T-cell (primary cell): ENCODE measurements at regions not wholly inside any gene's neighbourhood (a gene's known extent, or its start where the extent isn't known, plus 50 kb on each side); places are given as distances from the start of the nearest gene placed in this dataset.

Experiments used
- ATAC-seq, 4 experiments: fragments of 200-7000 bp in 3 of 4; fragments of 150-1000 bp in 1 of 4; cut with Tn5 transposase; replicated peaks in 1 of 4; 1 replicate in 3 of 4; 2 replicates in 1 of 4; pipeline ENCODE4 v1.10.0; 2021; ENCODE audit warnings: moderate library complexity in 3 of 4, mild to moderate bottlenecking in 2 of 4, moderate number of reproducible peaks in 1 of 4
- CTCF ChIA-PET, 2 donors: fragments of 300-600 bp; sonication (Branson Sonifier 250); formaldehyde crosslinking; loops; one replicate each; lab custom pipeline; 2022; ENCODE audit warnings: antibody characterized with exemption in 2 of 2; lab: Charles Lee
- POLR2A ChIA-PET, 2 donors: fragments of 300-600 bp; sonication (Branson Sonifier 250); formaldehyde crosslinking; loops; one replicate each; lab custom pipeline; 2022; ENCODE audit warnings: antibody characterized with exemption in 2 of 2; lab: Charles Lee
- DNase-seq, 35 experiments: peaks; one replicate each; pipeline versions ENCODE4 v3.0.0 to v3.0.0-alpha.2; 2013 to 2023
- H3K27ac ChIP-seq: one replicate; pipeline ENCODE4 v1.5.1; 2013; ENCODE audit warnings: low read length
- H3K27me3 ChIP-seq, 2 experiments: replicated peaks in 1 of 2; 1 replicate in 1 of 2; 2 replicates in 1 of 2; pipeline versions ENCODE4 v1.6.1 to v1.7.0; 2013; ENCODE audit warnings: low read length in 1 of 2, mixed read lengths in 1 of 2; ENCODE audit not compliant: control insufficient read depth in 2 of 2, insufficient read depth in 2 of 2; ENCODE audit errors: extremely low read depth in 1 of 2
- H3K36me3 ChIP-seq, 2 donors: 1 replicate in 1 of 2; 2 replicates in 1 of 2; pipeline versions ENCODE4 v1.6.1 to v1.7.0; 2013; ENCODE audit warnings: low read length in 1 of 2; ENCODE audit not compliant: control insufficient read depth in 2 of 2, insufficient read depth in 1 of 2; ENCODE audit errors: extremely low read depth in 1 of 2
- H3K4me1 ChIP-seq, 2 experiments: 1 replicate in 1 of 2; 2 replicates in 1 of 2; pipeline versions ENCODE4 v1.6.1 to v1.7.0; 2013; ENCODE audit warnings: low read length in 2 of 2, mixed read lengths in 1 of 2; ENCODE audit not compliant: insufficient read depth in 2 of 2, control insufficient read depth in 1 of 2; ENCODE audit errors: extremely low read depth in 1 of 2
- H3K4me3 ChIP-seq, 2 donors: 1 replicate in 1 of 2; 2 replicates in 1 of 2; pipeline versions ENCODE4 v1.5.1 to v1.7.0; 2013; ENCODE audit warnings: mild to moderate bottlenecking in 2 of 2, low read length in 1 of 2, moderate library complexity in 1 of 2; ENCODE audit not compliant: control insufficient read depth in 1 of 2; ENCODE audit errors: extremely low read depth in 1 of 2
- H3K9me3 ChIP-seq: 2 replicates; pipeline ENCODE4 v1.7.0; 2013
- H3K27ac Mint-ChIP-seq, 2 donors: one replicate each; pipeline ENCODE4 v1.8.0; 2020 to 2021; ENCODE audit warnings: mild to moderate bottlenecking in 2 of 2, mixed read lengths in 2 of 2
- H3K27me3 Mint-ChIP-seq, 2 donors: one replicate each; pipeline ENCODE4 v1.8.0; 2021 to 2022; ENCODE audit warnings: mixed read lengths in 2 of 2
- H3K36me3 Mint-ChIP-seq: one replicate; pipeline ENCODE4 v1.8.0; 2021; ENCODE audit warnings: mixed read lengths
- H3K4me1 Mint-ChIP-seq, 3 donors: one replicate each; pipeline ENCODE4 v1.8.0; 2020 to 2022; ENCODE audit warnings: mixed read lengths in 3 of 3, mild to moderate bottlenecking in 1 of 3
- H3K4me3 Mint-ChIP-seq, 3 donors: one replicate each; pipeline ENCODE4 v1.8.0; 2020 to 2022; ENCODE audit warnings: mild to moderate bottlenecking in 3 of 3, mixed read lengths in 3 of 3, moderate library complexity in 3 of 3
- H3K9me3 Mint-ChIP-seq, 3 donors: one replicate each; pipeline ENCODE4 v1.8.0; 2020 to 2022; ENCODE audit warnings: mixed read lengths in 3 of 3
- WGBS: methylation state at CpG from one replicate; pipeline ENCODE4 v1.1.5; 2013; ENCODE audit warnings: missing lambda C conversion rate; ENCODE audit not compliant: insufficient coverage; 5-methylcytosine and 5-hydroxymethylcytosine counted together

DNA sequence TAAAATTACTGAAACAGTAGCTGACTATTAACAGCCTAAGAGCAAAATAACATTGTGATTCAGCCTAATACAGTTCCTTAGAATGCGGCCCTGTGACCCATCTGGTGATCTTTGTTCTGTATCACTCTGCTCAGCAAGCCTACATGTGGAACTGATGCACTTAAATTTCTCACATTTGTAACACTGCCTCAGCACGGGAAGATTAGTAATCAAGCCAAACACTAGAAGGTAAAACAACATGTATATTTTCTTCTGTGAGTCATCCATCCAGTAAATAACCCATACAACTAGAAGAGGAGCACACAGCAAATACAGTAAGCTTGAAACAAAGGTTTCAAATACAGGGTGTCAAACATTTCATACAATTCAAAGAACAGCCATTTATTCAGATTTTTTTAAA lies 189.7 kb upstream of the NOX3 start:
- H3K27ac Mint-ChIP-seq = no peak overlapping the region
- DNase-seq (no peak), ATAC-seq (no peak)
- Histone ChIP-seq H3K4me1 (peaks cover 0 to 3% of the 10 kb centered on the region in 2 experiments), H3K27ac (no peak overlapping the region), H3K27me3 (no peaks in the 10 kb centered on the region), H3K4me3 (no peak overlapping the region), H3K36me3 (no peaks in the 10 kb centered on the region), H3K9me3 (no peaks in the 10 kb centered on the region)
- no peaks in the 10 kb centered on the region for H3K36me3 Mint-ChIP-seq
- WGBS = 33% methylated on average over 1 of the region's 2 CpGs
- ChIA-PET POLR2A (no interaction called here), CTCF (no interaction called here)
- H3K4me3 Mint-ChIP-seq = no peak overlapping the region
- H3K27me3 Mint-ChIP-seq = peaks cover 0 to 5% of the 10 kb centered on the region in 2 donors
- H3K4me1 Mint-ChIP-seq = peaks cover 3 to 11% (median 5%) of the 10 kb centered on the region in 3 donors
- H3K9me3 Mint-ChIP-seq = peaks cover 0 to 15% (median 11%) of the 10 kb centered on the region in 3 donors

DNA sequence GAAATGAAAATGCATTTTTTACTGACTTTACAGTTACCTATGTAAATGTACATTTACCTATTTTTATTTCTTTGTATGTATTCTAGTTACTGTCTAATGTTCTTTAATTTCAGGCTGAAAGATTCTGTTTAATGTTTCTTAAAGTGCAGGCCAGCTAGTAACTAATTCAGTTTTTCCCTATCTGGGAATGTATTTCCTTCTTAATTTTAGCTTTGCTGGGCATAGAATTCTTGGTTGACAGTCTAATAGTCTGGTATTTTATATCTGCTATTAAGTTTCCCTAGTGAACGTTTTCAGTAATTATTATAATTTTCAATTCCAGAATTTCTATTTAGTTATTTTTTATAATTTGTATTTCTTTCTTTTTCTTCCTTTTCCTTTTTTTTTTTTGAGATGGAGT lies 186.0 kb upstream of the NOX3 start:
- H3K4me3 Mint-ChIP-seq = no peak overlapping the region
- Histone ChIP-seq H3K27ac (no peak overlapping the region), H3K4me1 (no peaks in the 10 kb centered on the region), H3K27me3 (no peaks in the 10 kb centered on the region), H3K4me3 (no peak overlapping the region), H3K9me3 (no peaks in the 10 kb centered on the region), H3K36me3 (no peaks in the 10 kb centered on the region)
- no CpG with 5 or more reads among the region's 1 CpG for WGBS
- ATAC-seq (no peak), DNase-seq (no peak)
- H3K4me1 Mint-ChIP-seq = no peaks in the 10 kb centered on the region
- H3K27ac Mint-ChIP-seq = no peak overlapping the region
- peaks cover 0 to 5% of the 10 kb centered on the region in 2 donors for H3K27me3 Mint-ChIP-seq
- POLR2A ChIA-PET = interaction anchor here in 1 of 2 donors (0.6 to 1.0 kb wide), 2 partner anchors 13 to 14 kb away, joined by 3 read pairs; no protein-coding TSS in a partner anchor
- peaks cover 0 to 15% (median 11%) of the 10 kb centered on the region in 3 donors for H3K9me3 Mint-ChIP-seq
- CTCF ChIA-PET = no interaction called here
- no peaks in the 10 kb centered on the region for H3K36me3 Mint-ChIP-seq

GRCh38 chr6:155638200-155638599 lies 182.6 kb upstream of the NOX3 start:
- Histone ChIP-seq H3K36me3 (no peaks in the 10 kb centered on the region), H3K27me3 (no peaks in the 10 kb centered on the region), H3K27ac (no peak overlapping the region), H3K4me1 (no peaks in the 10 kb centered on the region), H3K4me3 (no peak overlapping the region), H3K9me3 (no peaks in the 10 kb centered on the region)
- ATAC-seq (no peak), DNase-seq (no peak)
- ChIA-PET POLR2A (no interaction called here), CTCF (no interaction called here)
- Mint-ChIP-seq H3K9me3 (peaks cover 0 to 19% (median 11%) of the 10 kb centered on the region in 3 donors), H3K4me1 (no peaks in the 10 kb centered on the region), H3K27me3 (no peaks in the 10 kb centered on the region), H3K27ac (no peak overlapping the region), H3K36me3 (no peaks in the 10 kb centered on the region), H3K4me3 (no peak overlapping the region)
- no CpG with 5 or more reads among the region's 1 CpG for WGBS

DNA sequence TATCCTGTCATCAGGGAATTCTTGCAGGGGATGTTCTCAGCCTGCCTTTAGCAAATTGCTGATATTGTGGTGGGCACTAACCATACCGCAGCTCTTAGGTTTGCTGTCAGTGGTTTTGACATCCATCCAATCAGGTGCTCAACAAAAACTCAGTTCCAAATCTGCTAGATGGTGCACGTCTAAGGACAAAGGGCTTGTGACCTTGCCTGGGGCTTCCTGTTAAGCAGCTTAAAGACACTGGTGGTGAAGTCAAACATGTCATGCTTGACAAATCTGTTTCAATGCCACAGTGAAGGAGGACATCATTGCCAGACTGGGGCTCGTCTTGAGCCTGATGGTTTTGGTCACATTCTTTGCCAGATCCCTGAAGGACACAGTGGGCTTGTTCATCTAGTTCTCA lies 179.8 kb upstream of the NOX3 start:
- Mint-ChIP-seq H3K36me3 (no peaks in the 10 kb centered on the region), H3K9me3 (peaks cover 0 to 10% (median 3%) of the 10 kb centered on the region in 3 donors), H3K4me1 (no peaks in the 10 kb centered on the region), H3K4me3 (no peak overlapping the region), H3K27me3 (peaks cover 0 to 4% of the 10 kb centered on the region in 2 donors), H3K27ac (no peak overlapping the region)
- DNase-seq (no peak), ATAC-seq (no peak)
- WGBS = 64% methylated on average over 3 of the region's 3 CpGs
- no peaks in the 10 kb centered on the region for H3K4me1 ChIP-seq
- no peaks in the 10 kb centered on the region for H3K27me3 ChIP-seq
- H3K27ac ChIP-seq = no peak overlapping the region
- POLR2A ChIA-PET = no interaction called here
- H3K9me3 ChIP-seq = no peaks in the 10 kb centered on the region
- no peaks in the 10 kb centered on the region for H3K36me3 ChIP-seq
- H3K4me3 ChIP-seq = no peak overlapping the region
- CTCF ChIA-PET = interaction anchor here in 1 of 2 donors (0.6 kb wide), 2 partner anchors 14 to 140 kb away, joined by 3 read pairs; no protein-coding TSS in a partner anchor

DNA sequence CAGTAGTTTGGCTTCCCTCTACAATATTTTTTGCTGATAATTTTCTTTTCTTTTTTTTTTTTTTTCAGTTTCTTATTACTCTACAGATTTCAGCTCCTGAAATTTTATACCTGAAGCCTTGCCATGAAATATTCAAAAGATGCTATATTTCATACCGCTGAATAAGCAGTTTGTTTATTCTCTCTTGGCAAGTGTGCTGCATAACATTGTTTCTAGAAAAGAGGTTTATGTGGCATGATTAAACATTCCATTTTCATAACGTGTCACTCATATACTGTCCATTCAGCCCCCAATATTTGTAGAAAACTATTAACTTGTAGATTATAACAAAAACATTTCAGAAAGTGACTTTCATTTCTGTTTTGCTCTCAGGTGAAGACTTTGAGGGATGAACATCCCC lies 174.4 kb upstream of the NOX3 start:
- Histone ChIP-seq H3K36me3 (no peaks in the 10 kb centered on the region), H3K27me3 (no peaks in the 10 kb centered on the region), H3K27ac (no peak overlapping the region), H3K9me3 (no peaks in the 10 kb centered on the region), H3K4me1 (no peaks in the 10 kb centered on the region), H3K4me3 (no peak overlapping the region)
- no peak for ATAC-seq
- CTCF ChIA-PET = no interaction called here
- Mint-ChIP-seq H3K4me1 (no peaks in the 10 kb centered on the region), H3K4me3 (no peak overlapping the region), H3K27me3 (peaks cover 0 to 4% of the 10 kb centered on the region in 2 donors), H3K9me3 (peaks cover 0 to 9% (median 3%) of the 10 kb centered on the region in 3 donors), H3K36me3 (no peaks in the 10 kb centered on the region), H3K27ac (no peak overlapping the region)
- no CpG with 5 or more reads among the region's 2 CpGs for WGBS
- POLR2A ChIA-PET = no interaction called here
- DNase-seq = no peak

DNA sequence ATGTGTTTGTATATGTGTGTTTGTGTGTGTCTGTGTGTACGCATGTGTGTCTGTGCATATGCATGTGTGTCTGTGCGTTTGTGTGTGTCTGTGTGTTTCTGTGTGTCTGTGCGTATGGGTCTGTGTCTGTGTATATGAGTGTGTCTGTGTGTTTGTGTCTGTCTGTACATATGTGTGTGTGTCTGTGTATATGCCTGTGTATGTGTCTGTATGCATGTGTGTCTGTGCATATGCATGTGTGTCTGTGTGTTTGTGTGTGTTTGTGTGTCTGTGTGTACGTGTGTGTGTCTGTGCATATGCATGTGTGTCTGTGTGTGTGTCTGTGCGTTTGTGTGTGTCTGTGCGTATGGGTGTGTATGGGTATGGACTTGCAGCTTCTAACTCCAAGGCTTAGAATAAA lies 174.0 kb upstream of the NOX3 start:
- H3K9me3 Mint-ChIP-seq = peaks cover 0 to 9% (median 3%) of the 10 kb centered on the region in 3 donors
- no peak for DNase-seq
- H3K4me1 ChIP-seq = no peaks in the 10 kb centered on the region
- 100% methylated on average over 3 of the region's 6 CpGs for WGBS
- H3K27me3 Mint-ChIP-seq = peaks cover 0 to 4% of the 10 kb centered on the region in 2 donors
- no peaks in the 10 kb centered on the region for H3K27me3 ChIP-seq
- H3K4me1 Mint-ChIP-seq = no peaks in the 10 kb centered on the region
- H3K4me3 Mint-ChIP-seq = no peak overlapping the region
- H3K36me3 ChIP-seq = no peaks in the 10 kb centered on the region
- ChIA-PET CTCF (no interaction called here), POLR2A (no interaction called here)
- no peak overlapping the region for H3K4me3 ChIP-seq
- no peak overlapping the region for H3K27ac ChIP-seq
- no peaks in the 10 kb centered on the region for H3K9me3 ChIP-seq
- ATAC-seq = no peak
- H3K27ac Mint-ChIP-seq = no peak overlapping the region
- no peaks in the 10 kb centered on the region for H3K36me3 Mint-ChIP-seq

- ATAC-seq (peak in 1 of 4 experiments; percentile 12), DNase-seq (no peak)
- Histone ChIP-seq H3K27ac (no peak overlapping the region), H3K36me3 (no peaks in the 10 kb centered on the region), H3K4me3 (no peak overlapping the region), H3K9me3 (no peaks in the 10 kb centered on the region), H3K4me1 (no peaks in the 10 kb centered on the region), H3K27me3 (no peaks in the 10 kb centered on the region)
- Mint-ChIP-seq H3K27ac (no peak overlapping the region), H3K27me3 (peaks cover 0 to 4% of the 10 kb centered on the region in 2 donors), H3K36me3 (no peaks in the 10 kb centered on the region), H3K4me3 (no peak overlapping the region), H3K4me1 (no peaks in the 10 kb centered on the region), H3K9me3 (peaks cover 0 to 9% (median 3%) of the 10 kb centered on the region in 3 donors)
- 31% methylated on average over 2 of the region's 7 CpGs for WGBS
- ChIA-PET POLR2A (interaction anchor here in 1 of 2 donors (1.1 kb wide), 1 partner anchor 13 kb away, joined by 3 read pairs; no protein-coding TSS in a partner anchor), CTCF (no interaction called here)
These were observed 172.7 kb upstream of the NOX3 start for GRCh38 chr6:155628306-155628705.
